ENCODE measurements at regions not wholly inside any gene's neighbourhood (a gene's known extent, or its start where the extent isn't known, plus 50 kb on each side); places are given as distances from the start of the nearest gene placed in this dataset.

- Histone ChIP-seq H3K9ac (ENCODE audit: control insufficient read depth, extremely low read depth, insufficient read depth, low read length) (no peak overlapping the region), H3K4me3 (ENCODE audit: control insufficient read depth in 2 of 3, extremely low read depth in 1 of 3, insufficient read depth in 2 of 3, low read depth in 1 of 3, low read length in 3 of 3) (no peak overlapping the region), H3K27ac (ENCODE audit: control insufficient read depth, insufficient read depth, low read length) (no peak overlapping the region), H3K4me1 (ENCODE audit: control insufficient read depth, extremely low read depth, insufficient read depth, low read length) (no peaks in the 10 kb centered on the region), H3K9me1 (ENCODE audit: control insufficient read depth, extremely low read depth, insufficient read depth, low read length) (no peaks in the 10 kb centered on the region), H3K36me3 (ENCODE audit: control insufficient read depth in 2 of 2, extremely low read depth in 1 of 2, insufficient read depth in 2 of 2, low read length in 2 of 2) (no peaks in the 10 kb centered on the region), H3K79me2 (ENCODE audit: control insufficient read depth, insufficient read depth, low read length) (no peaks in the 10 kb centered on the region), H3K9me3 (ENCODE audit: control insufficient read depth, low read depth, low read length) (no peaks in the 10 kb centered on the region), H3K27me3 (ENCODE audit: control insufficient read depth, extremely low read depth, insufficient read depth, low read length) (no peaks in the 10 kb centered on the region), H4K20me1 (ENCODE audit: control insufficient read depth, extremely low read depth, insufficient read depth, low read length) (no peaks in the 10 kb centered on the region), H2AFZ (ENCODE audit: control insufficient read depth, low read length) (no peak overlapping the region), H3K4me2 (ENCODE audit: control insufficient read depth, extremely low read depth, insufficient read depth, low read depth, low read length) (no peak overlapping the region)
- TF ChIP-seq EZH2 (IDR thresholded peaks at IDR 0.05; ENCODE audit: low read length), result no peak
- no peak for TF ChIP-seq CTCF (optimal IDR thresholded peaks at IDR 0.05 in 1 of 3, IDR thresholded peaks at IDR 0.05 in 1 of 3, conservative IDR thresholded peaks at IDR 0.05 in 1 of 3; ENCODE audit: extremely low read depth in 1 of 3, insufficient read depth in 2 of 3, low read length in 3 of 3)
- no peak for DNase-seq (ENCODE audit: low read depth, low spot score)
- dilution Hi-C loops (cut with MboI; ENCODE audit: extremely low pct_ligation_motif_present, low sequenced_read_pairs), result no loop called here
- no peak for FAIRE-seq
Measured at GRCh38 chr1:192086644-192087043, 71.6 kb upstream of the RGS18 start.

GRCh38 chr1:192087334-192087733, 70.9 kb upstream of the RGS18 start:
- TF ChIP-seq CTCF (optimal IDR thresholded peaks at IDR 0.05 in 1 of 3, IDR thresholded peaks at IDR 0.05 in 1 of 3, conservative IDR thresholded peaks at IDR 0.05 in 1 of 3; ENCODE audit: extremely low read depth in 1 of 3, insufficient read depth in 2 of 3, low read length in 3 of 3) (no peak), EZH2 (IDR thresholded peaks at IDR 0.05; ENCODE audit: low read length) (no peak)
- no peaks in the 10 kb centered on the region for H3K4me1 ChIP-seq (ENCODE audit: control insufficient read depth, extremely low read depth, insufficient read depth, low read length)
- no peaks in the 10 kb centered on the region for H3K9me3 ChIP-seq (ENCODE audit: control insufficient read depth, low read depth, low read length)
- H3K79me2 ChIP-seq (ENCODE audit: control insufficient read depth, insufficient read depth, low read length), result no peaks in the 10 kb centered on the region
- no peak overlapping the region for H2AFZ ChIP-seq (ENCODE audit: control insufficient read depth, low read length)
- no peaks in the 10 kb centered on the region for H3K27me3 ChIP-seq (ENCODE audit: control insufficient read depth, extremely low read depth, insufficient read depth, low read length)
- H3K4me2 ChIP-seq (ENCODE audit: control insufficient read depth, extremely low read depth, insufficient read depth, low read depth, low read length), result no peak overlapping the region
- no peaks in the 10 kb centered on the region for H4K20me1 ChIP-seq (ENCODE audit: control insufficient read depth, extremely low read depth, insufficient read depth, low read length)
- DNase-seq (ENCODE audit: low read depth, low spot score) (no peak), FAIRE-seq (no peak)
- no peak overlapping the region for H3K9ac ChIP-seq (ENCODE audit: control insufficient read depth, extremely low read depth, insufficient read depth, low read length)
- dilution Hi-C loops (cut with MboI; ENCODE audit: extremely low pct_ligation_motif_present, low sequenced_read_pairs), result no loop called here
- H3K36me3 ChIP-seq (ENCODE audit: control insufficient read depth in 2 of 2, extremely low read depth in 1 of 2, insufficient read depth in 2 of 2, low read length in 2 of 2), result no peaks in the 10 kb centered on the region
- H3K27ac ChIP-seq (ENCODE audit: control insufficient read depth, insufficient read depth, low read length), result no peak overlapping the region
- no peaks in the 10 kb centered on the region for H3K9me1 ChIP-seq (ENCODE audit: control insufficient read depth, extremely low read depth, insufficient read depth, low read length)
- H3K4me3 ChIP-seq (ENCODE audit: control insufficient read depth in 2 of 3, extremely low read depth in 1 of 3, insufficient read depth in 2 of 3, low read depth in 1 of 3, low read length in 3 of 3), result no peak overlapping the region

Measured in keratinocyte (primary cell).